ENCODE measurements at regions not wholly inside any gene's neighbourhood (a gene's known extent, or its start where the extent isn't known, plus 50 kb on each side); places are given as distances from the start of the nearest gene placed in this dataset.

DNA sequence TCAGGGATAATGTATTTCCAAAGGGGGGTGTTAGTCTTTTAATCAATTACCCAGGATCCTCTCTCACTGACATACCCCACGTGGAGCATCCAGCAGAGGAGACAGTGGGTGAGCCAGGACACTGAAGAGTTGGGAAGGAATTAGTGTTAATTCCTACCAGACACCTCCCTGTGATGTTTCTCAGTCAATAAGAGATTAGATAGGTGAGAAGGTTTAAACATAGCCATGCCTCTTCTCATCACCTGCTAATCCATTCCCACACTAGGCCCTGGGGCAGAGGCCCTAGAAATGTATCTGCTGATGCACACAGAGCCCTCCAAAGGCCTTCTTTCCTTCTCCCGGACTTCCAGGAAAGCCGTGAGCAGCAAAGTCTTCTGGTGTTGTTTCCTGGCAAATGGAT lies 363.6 kb upstream of the LARGE1 start:
- TF ChIP-seq CEBPB (IDR thresholded peaks at IDR 0.05; ENCODE audit: low read depth) (no peak), CBX3 (IDR thresholded peaks at IDR 0.05; ENCODE audit: low read depth) (no peak), POLR2AphosphoS5 (IDR thresholded peaks at IDR 0.05; ENCODE audit: low read depth, low read length) (no peak), ELF1 (IDR thresholded peaks at IDR 0.05; ENCODE audit: borderline replicate concordance, low read depth) (no peak), EGR1 (IDR thresholded peaks at IDR 0.05; ENCODE audit: low read depth) (no peak), ZNF274 (IDR thresholded peaks at IDR 0.05; ENCODE audit: low read depth, low read length) (no peak)
- POLR2A ChIA-PET = no interaction called here
- RAD21 ChIA-PET (ENCODE audit: low non-redundant PET in 1 of 2, low total read pairs in 2 of 2, uncharacterized antibody in 2 of 2, unreplicated experiment in 2 of 2) = no interaction called here
- no peaks in the 10 kb centered on the region for H4K20me1 ChIP-seq (ENCODE audit: insufficient read depth)
- BruUV-seq (replicated peaks) = no TSS peak
- H3K27ac ChIP-seq (ENCODE audit: low read depth, low read length) = no peak overlapping the region
- no peak overlapping the region for H3K4me3 ChIP-seq (replicated peaks in 1 of 2; ENCODE audit: low read depth in 1 of 2, low read length in 2 of 2)
- H3K9ac ChIP-seq (ENCODE audit: low read length) = no peak overlapping the region
- intact Hi-C loops (cut with micrococcal nuclease) = no loop called here
- CTCF ChIA-PET = no interaction called here
- no peaks in the 10 kb centered on the region for H3K36me3 ChIP-seq (ENCODE audit: control insufficient read depth in 1 of 2, insufficient read depth in 2 of 2, low read length in 2 of 2)
- no peaks in the 10 kb centered on the region for H3K9me2 ChIP-seq (ENCODE audit: insufficient read depth)
- no peak overlapping the region for H3K4me2 ChIP-seq (ENCODE audit: low read length)
- H2AFZ ChIP-seq (ENCODE audit: low read depth, low read length, poor library complexity, severe bottlenecking) = no peak overlapping the region
- no peaks in the 10 kb centered on the region for H3K4me1 ChIP-seq (ENCODE audit: control insufficient read depth in 1 of 2, insufficient read depth in 2 of 2, low read length in 2 of 2)
- no peaks in the 10 kb centered on the region for H3K27me3 ChIP-seq (ENCODE audit: insufficient read depth, low read length)
- ATAC-seq (no peak), DNase-seq (ENCODE audit: low read depth, low spot score) (no peak)
- no peaks in the 10 kb centered on the region for H3K79me2 ChIP-seq (ENCODE audit: insufficient read depth, low read length)
- peaks cover 3 to 44% of the 10 kb centered on the region in 2 experiments; a peak in 2 of 4 replicates for H3K9me3 ChIP-seq (ENCODE audit: control insufficient read depth in 1 of 2, insufficient read depth in 1 of 2, low read depth in 1 of 2, low read length in 2 of 2)

DNA sequence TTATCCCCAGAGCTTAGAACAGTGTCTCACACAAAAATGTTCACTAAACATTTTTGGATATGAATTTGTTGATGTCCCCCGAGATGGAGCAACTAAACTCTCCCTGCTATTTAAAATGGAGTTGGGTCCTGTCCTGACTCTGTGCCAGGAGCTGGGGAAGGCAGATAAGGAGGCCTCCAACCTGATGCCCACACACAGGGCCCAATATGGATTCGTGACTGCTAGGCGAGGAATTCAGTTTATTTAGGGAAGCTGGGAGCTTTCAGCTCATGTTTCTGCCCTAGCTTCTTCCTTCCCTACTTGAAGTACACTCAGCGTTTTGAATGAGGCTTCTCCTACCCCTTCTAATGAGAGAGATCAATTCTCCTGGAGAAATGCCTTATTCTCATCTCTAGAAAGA lies 373.0 kb upstream of the LARGE1 start:
- ChIA-PET RAD21 (ENCODE audit: low non-redundant PET in 1 of 2, low total read pairs in 2 of 2, uncharacterized antibody in 2 of 2, unreplicated experiment in 2 of 2) (no interaction called here), POLR2A (no interaction called here), CTCF (no interaction called here)
- H3K4me3 ChIP-seq (replicated peaks in 1 of 2; ENCODE audit: low read depth in 1 of 2, low read length in 2 of 2) = no peak overlapping the region
- H3K4me1 ChIP-seq (ENCODE audit: control insufficient read depth in 1 of 2, insufficient read depth in 2 of 2, low read length in 2 of 2) = no peaks in the 10 kb centered on the region
- H3K79me2 ChIP-seq (ENCODE audit: insufficient read depth, low read length) = no peaks in the 10 kb centered on the region
- H2AFZ ChIP-seq (ENCODE audit: low read depth, low read length, poor library complexity, severe bottlenecking) = no peak overlapping the region
- no TSS peak for BruUV-seq (replicated peaks)
- no peak overlapping the region for H3K4me2 ChIP-seq (ENCODE audit: low read length)
- intact Hi-C loops (cut with micrococcal nuclease) = no loop called here
- TF ChIP-seq SP1 (IDR thresholded peaks at IDR 0.05; ENCODE audit: low read depth) (no peak), ELF1 (IDR thresholded peaks at IDR 0.05; ENCODE audit: borderline replicate concordance, low read depth) (no peak), YY1 (IDR thresholded peaks at IDR 0.05; ENCODE audit: extremely low read depth, insufficient replicate concordance, low read depth, low read length) (no peak), FOSL1 (IDR thresholded peaks at IDR 0.05; ENCODE audit: low read depth) (no peak), EZH2 (IDR thresholded peaks at IDR 0.05) (no peak), RAD21 (IDR thresholded peaks at IDR 0.05; ENCODE audit: low read depth) (no peak), TCF7L2 (IDR thresholded peaks at IDR 0.05; ENCODE audit: borderline replicate concordance, extremely low read depth, insufficient read depth, insufficient read length) (no peak), ZFX (IDR thresholded peaks at IDR 0.05) (no peak)
- no peak overlapping the region for H3K27ac ChIP-seq (ENCODE audit: low read depth, low read length)
- no peaks in the 10 kb centered on the region for H4K20me1 ChIP-seq (ENCODE audit: insufficient read depth)
- H3K27me3 ChIP-seq (ENCODE audit: insufficient read depth, low read length) = no peaks in the 10 kb centered on the region
- H3K9me2 ChIP-seq (ENCODE audit: insufficient read depth) = no peaks in the 10 kb centered on the region
- H3K9me3 ChIP-seq (ENCODE audit: control insufficient read depth in 1 of 2, insufficient read depth in 1 of 2, low read depth in 1 of 2, low read length in 2 of 2) = peaks cover 15 to 32% of the 10 kb centered on the region in 2 experiments; a peak in 2 of 4 replicates
- H3K36me3 ChIP-seq (ENCODE audit: control insufficient read depth in 1 of 2, insufficient read depth in 2 of 2, low read length in 2 of 2) = no peaks in the 10 kb centered on the region
- no peak for DNase-seq (ENCODE audit: low read depth, low spot score)
- no peak overlapping the region for H3K9ac ChIP-seq (ENCODE audit: low read length)
- no peak for ATAC-seq
